SK-N-SH treated with all-trans-retinoic acid at 6 μM for 48 hours (cell line): ENCODE measurements at regions not wholly inside any gene's neighbourhood (a gene's known extent, or its start where the extent isn't known, plus 50 kb on each side); places are given as distances from the start of the nearest gene placed in this dataset.

Experiments
- ARNTL ChIP-seq: fragments of 450-650 bp; formaldehyde crosslinking; IDR thresholded peaks from 2 replicates; pipeline ENCODE4 v1.5.0; 2020; ENCODE audit warnings: low read depth, mild to moderate bottlenecking, moderate library complexity, borderline replicate concordance
- GLIS3 ChIP-seq: fragments of 250-450 bp; sonication (Bioruptor Pico); IDR thresholded peaks from 2 replicates; pipeline ENCODE4 v1.5.0; 2020; ENCODE audit warnings: mild to moderate bottlenecking, moderate library complexity
- TCF4 ChIP-seq: fragments of 250-450 bp; sonication (Bioruptor Pico); IDR thresholded peaks from 2 replicates; pipeline ENCODE4 v1.8.0; 2021; ENCODE audit warnings: mild to moderate bottlenecking, moderate library complexity, borderline replicate concordance
- TOX ChIP-seq: fragments of 250-450 bp; sonication (Bioruptor Pico); IDR thresholded peaks from 2 replicates; pipeline ENCODE4 v1.8.0; 2021; ENCODE audit warnings: mild to moderate bottlenecking, moderate library complexity, borderline replicate concordance
- TF ChIP-seq, protein P1 (sequence below): fragments of 250-450 bp; sonication (Bioruptor Pico); IDR thresholded peaks from 2 replicates; pipeline ENCODE4 v1.5.1; 2020; ENCODE audit warnings: low read depth, mild to moderate bottlenecking, moderate library complexity
- TF ChIP-seq, protein P2 (sequence below): fragments of 250-450 bp; sonication (Bioruptor Pico); IDR thresholded peaks from 2 replicates; pipeline ENCODE4 v1.8.0; 2020; ENCODE audit warnings: mild to moderate bottlenecking, moderate library complexity, borderline replicate concordance

DNA sequence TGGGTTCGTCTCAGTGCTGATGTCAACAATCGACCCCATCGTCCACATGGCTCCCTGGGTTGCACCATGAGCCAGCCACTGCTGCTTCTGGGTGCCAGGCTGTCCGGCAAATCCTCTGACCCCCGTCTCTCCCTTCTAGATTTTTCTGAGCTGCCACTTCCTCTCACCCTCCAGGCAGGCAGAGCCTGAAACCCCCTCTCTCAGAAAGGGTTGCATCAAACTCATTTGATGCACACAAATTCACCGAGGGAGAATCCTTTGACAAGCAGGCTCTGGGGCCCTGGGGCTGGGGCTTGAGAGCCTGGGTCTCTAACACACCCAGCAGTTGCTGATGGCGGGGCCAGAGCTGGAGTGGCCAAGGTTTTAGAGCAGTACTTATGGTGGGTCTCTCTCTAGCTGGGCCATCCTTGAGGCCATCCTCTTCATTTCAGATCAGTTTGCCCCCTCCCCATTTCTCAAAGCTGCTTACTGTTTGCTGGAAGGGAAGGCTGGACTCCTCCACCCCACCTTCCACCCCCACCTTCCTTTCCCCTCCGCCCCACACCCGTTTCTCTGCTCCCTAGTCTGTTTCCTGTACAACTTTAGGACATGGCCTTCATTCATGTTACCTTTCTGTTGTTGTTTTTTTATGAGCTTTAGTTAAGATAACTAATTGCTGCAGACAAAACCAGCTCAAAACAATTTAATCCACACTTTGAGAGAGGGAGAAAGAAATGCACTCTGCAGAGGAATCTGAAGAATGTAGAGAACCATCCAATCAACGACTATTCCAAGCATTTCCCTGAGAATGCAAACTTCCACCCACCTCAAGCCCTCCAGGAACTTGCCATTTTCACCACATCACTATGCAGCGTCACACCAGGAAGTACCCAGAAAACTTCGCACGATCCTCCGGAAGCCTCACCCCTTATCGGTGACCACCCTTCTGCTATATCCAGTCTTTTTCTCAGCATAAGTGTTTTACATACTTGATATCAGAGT lies 69.5 kb downstream of the ARL4C start:
- TF ChIP-seq ARNTL (CRISPR knock-in tag) (no peak), TCF4 (no peak), TOX (CRISPR knock-in tag) (no peak), GLIS3 (CRISPR knock-in tag) (no peak)
- TF ChIP-seq, protein P1, sequence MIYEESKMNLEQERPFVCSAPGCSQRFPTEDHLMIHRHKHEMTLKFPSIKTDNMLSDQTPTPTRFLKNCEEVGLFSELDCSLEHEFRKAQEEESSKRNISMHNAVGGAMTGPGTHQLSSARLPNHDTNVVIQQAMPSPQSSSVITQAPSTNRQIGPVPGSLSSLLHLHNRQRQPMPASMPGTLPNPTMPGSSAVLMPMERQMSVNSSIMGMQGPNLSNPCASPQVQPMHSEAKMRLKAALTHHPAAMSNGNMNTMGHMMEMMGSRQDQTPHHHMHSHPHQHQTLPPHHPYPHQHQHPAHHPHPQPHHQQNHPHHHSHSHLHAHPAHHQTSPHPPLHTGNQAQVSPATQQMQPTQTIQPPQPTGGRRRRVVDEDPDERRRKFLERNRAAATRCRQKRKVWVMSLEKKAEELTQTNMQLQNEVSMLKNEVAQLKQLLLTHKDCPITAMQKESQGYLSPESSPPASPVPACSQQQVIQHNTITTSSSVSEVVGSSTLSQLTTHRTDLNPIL (CRISPR knock-in tag) = no peak
- TF ChIP-seq, protein P2, sequence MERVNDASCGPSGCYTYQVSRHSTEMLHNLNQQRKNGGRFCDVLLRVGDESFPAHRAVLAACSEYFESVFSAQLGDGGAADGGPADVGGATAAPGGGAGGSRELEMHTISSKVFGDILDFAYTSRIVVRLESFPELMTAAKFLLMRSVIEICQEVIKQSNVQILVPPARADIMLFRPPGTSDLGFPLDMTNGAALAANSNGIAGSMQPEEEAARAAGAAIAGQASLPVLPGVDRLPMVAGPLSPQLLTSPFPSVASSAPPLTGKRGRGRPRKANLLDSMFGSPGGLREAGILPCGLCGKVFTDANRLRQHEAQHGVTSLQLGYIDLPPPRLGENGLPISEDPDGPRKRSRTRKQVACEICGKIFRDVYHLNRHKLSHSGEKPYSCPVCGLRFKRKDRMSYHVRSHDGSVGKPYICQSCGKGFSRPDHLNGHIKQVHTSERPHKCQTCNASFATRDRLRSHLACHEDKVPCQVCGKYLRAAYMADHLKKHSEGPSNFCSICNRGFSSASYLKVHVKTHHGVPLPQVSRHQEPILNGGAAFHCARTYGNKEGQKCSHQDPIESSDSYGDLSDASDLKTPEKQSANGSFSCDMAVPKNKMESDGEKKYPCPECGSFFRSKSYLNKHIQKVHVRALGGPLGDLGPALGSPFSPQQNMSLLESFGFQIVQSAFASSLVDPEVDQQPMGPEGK (CRISPR knock-in tag) = no peak
